DMS 273 (cell line): ENCODE measurements at regions not wholly inside any gene's neighbourhood (a gene's known extent, or its start where the extent isn't known, plus 50 kb on each side); places are given as distances from the start of the nearest gene placed in this dataset.

ENCODE experiments used
- DNase-seq: peaks from one replicate; lab custom pipeline; 2025; ENCODE audit not compliant: unreplicated experiment; lab: John Stamatoyannopoulos, UW

- DNase-seq, result no peak
These were observed 589.8 kb downstream of the HS3ST4 start for GRCh38 chr16:26281381-26282110.

GRCh38 chr16:26295625-26296304 lies 604.0 kb downstream of the HS3ST4 start:
- no peak for DNase-seq

GRCh38 chr16:26301516-26301915 lies 609.8 kb downstream of the HS3ST4 start:
- DNase-seq, result no peak

- DNase-seq, result no peak
These were observed 625.1 kb downstream of the HS3ST4 start for GRCh38 chr16:26316683-26317464.

GRCh38 chr16:26317885-26318284 lies 626.1 kb downstream of the HS3ST4 start:
- no peak for DNase-seq

- no peak for DNase-seq
These were observed 638.9 kb downstream of the HS3ST4 start for GRCh38 chr16:26330654-26331053.

- no peak for DNase-seq
These were observed 642.7 kb downstream of the HS3ST4 start for GRCh38 chr16:26334218-26335111.

GRCh38 chr16:26335236-26335853 lies 643.6 kb downstream of the HS3ST4 start:
- no peak for DNase-seq

- DNase-seq, result no peak
These were observed 650.9 kb downstream of the HS3ST4 start for GRCh38 chr16:26342621-26343020.

GRCh38 chr16:26344240-26344776 lies 652.5 kb downstream of the HS3ST4 start:
- DNase-seq, result no peak

- no peak for DNase-seq
These were observed 653.2 kb downstream of the HS3ST4 start for GRCh38 chr16:26344976-26345375.

GRCh38 chr16:26345966-26346365 lies 654.2 kb downstream of the HS3ST4 start:
- no peak for DNase-seq

- DNase-seq, result no peak
These were observed 656.3 kb downstream of the HS3ST4 start for GRCh38 chr16:26348095-26348494.

- no peak for DNase-seq
These were observed 669.1 kb downstream of the HS3ST4 start for GRCh38 chr16:26360867-26361266.

- no peak for DNase-seq
These were observed 671.8 kb downstream of the HS3ST4 start for GRCh38 chr16:26363581-26363980.

- no peak for DNase-seq
These were observed 673.6 kb downstream of the HS3ST4 start for GRCh38 chr16:26365161-26365940.

GRCh38 chr16:26371349-26371869 lies 679.6 kb downstream of the HS3ST4 start:
- no peak for DNase-seq

- DNase-seq, result no peak
These were observed 682.6 kb downstream of the HS3ST4 start for GRCh38 chr16:26374279-26374925.

GRCh38 chr16:26382586-26382985 lies 684.1 kb upstream of the C16orf82 start:
- no peak for DNase-seq
